ENCODE measurements at regions not wholly inside any gene's neighbourhood (a gene's known extent, or its start where the extent isn't known, plus 50 kb on each side); places are given as distances from the start of the nearest gene placed in this dataset.

- Histone ChIP-seq H3K4me3 (ENCODE audit: low read depth, low read length) (no peak overlapping the region), H3K27ac (ENCODE audit: low read depth, low read length) (no peak overlapping the region), H3K27me3 (ENCODE audit: control insufficient read depth, insufficient read depth, low read length) (no peaks in the 10 kb centered on the region), H3K9me3 (ENCODE audit: control insufficient read depth, insufficient read depth, low read length) (peaks cover 4% of the 10 kb centered on the region; the same call in 1 of the 2 replicates)
- no peak for DNase-seq (ENCODE audit: low read depth, low spot score)
- ChIA-PET CTCF (no interaction called here), POLR2A (no interaction called here)
- TF ChIP-seq CTCF (IDR thresholded peaks at IDR 0.05; ENCODE audit: low read depth, low read length): no peak
These were observed 353.9 kb downstream of the NDFIP2 start for GRCh38 chr13:79834876-79835275.

GRCh38 chr13:79833991-79834390 is 353.0 kb downstream of the NDFIP2 start:
- POLR2A ChIA-PET: no interaction called here
- H3K4me3 ChIP-seq (ENCODE audit: low read depth, low read length): no peak overlapping the region
- no peaks in the 10 kb centered on the region for H3K27me3 ChIP-seq (ENCODE audit: control insufficient read depth, insufficient read depth, low read length)
- no peaks in the 10 kb centered on the region for H3K9me3 ChIP-seq (ENCODE audit: control insufficient read depth, insufficient read depth, low read length)
- no peak for DNase-seq (ENCODE audit: low read depth, low spot score)
- CTCF ChIA-PET: interaction anchor here (0.6 to 1.2 kb wide), 4 partner anchors 46 to 508 kb away, joined by 3 read pairs; no protein-coding TSS in a partner anchor
- no peak for TF ChIP-seq CTCF (IDR thresholded peaks at IDR 0.05; ENCODE audit: low read depth, low read length)
- no peak overlapping the region for H3K27ac ChIP-seq (ENCODE audit: low read depth, low read length)

- H3K9me3 ChIP-seq (ENCODE audit: control insufficient read depth, insufficient read depth, low read length): no peaks in the 10 kb centered on the region
- ChIA-PET CTCF (no interaction called here), POLR2A (no interaction called here)
- no peak overlapping the region for H3K27ac ChIP-seq (ENCODE audit: low read depth, low read length)
- H3K4me3 ChIP-seq (ENCODE audit: low read depth, low read length): no peak overlapping the region
- H3K27me3 ChIP-seq (ENCODE audit: control insufficient read depth, insufficient read depth, low read length): no peaks in the 10 kb centered on the region
- no peak for TF ChIP-seq CTCF (IDR thresholded peaks at IDR 0.05; ENCODE audit: low read depth, low read length)
- no peak for DNase-seq (ENCODE audit: low read depth, low spot score)
These were observed 350.6 kb downstream of the NDFIP2 start for GRCh38 chr13:79831556-79831955.

GRCh38 chr13:79830945-79831344 is 350.0 kb downstream of the NDFIP2 start:
- no peak for TF ChIP-seq CTCF (IDR thresholded peaks at IDR 0.05; ENCODE audit: low read depth, low read length)
- Histone ChIP-seq H3K9me3 (ENCODE audit: control insufficient read depth, insufficient read depth, low read length) (no peaks in the 10 kb centered on the region), H3K4me3 (ENCODE audit: low read depth, low read length) (no peak overlapping the region), H3K27ac (ENCODE audit: low read depth, low read length) (no peak overlapping the region), H3K27me3 (ENCODE audit: control insufficient read depth, insufficient read depth, low read length) (no peaks in the 10 kb centered on the region)
- POLR2A ChIA-PET: no interaction called here
- DNase-seq (ENCODE audit: low read depth, low spot score): no peak
- CTCF ChIA-PET: no interaction called here

- TF ChIP-seq CTCF (IDR thresholded peaks at IDR 0.05; ENCODE audit: low read depth, low read length): no peak
These were observed 349.5 kb downstream of the NDFIP2 start for GRCh38 chr13:79830426-79830825.

More at GRCh38 chr13:79830426-79830825, 349.5 kb downstream of the NDFIP2 start:
- Histone ChIP-seq H3K27ac (ENCODE audit: low read depth, low read length) (no peak overlapping the region), H3K4me3 (ENCODE audit: low read depth, low read length) (no peak overlapping the region), H3K27me3 (ENCODE audit: control insufficient read depth, insufficient read depth, low read length) (no peaks in the 10 kb centered on the region), H3K9me3 (ENCODE audit: control insufficient read depth, insufficient read depth, low read length) (no peaks in the 10 kb centered on the region)
- POLR2A ChIA-PET: no interaction called here
- DNase-seq (ENCODE audit: low read depth, low spot score): no peak
- CTCF ChIA-PET: no interaction called here

Data from AG04450 (cell line).